CD4-positive, alpha-beta T cell treated with Interleukin-15 for 1 hour (primary cell): ENCODE measurements at regions not wholly inside any gene's neighbourhood (a gene's known extent, or its start where the extent isn't known, plus 50 kb on each side); places are given as distances from the start of the nearest gene placed in this dataset.
A peak's percentile ranks its signal among the peaks of the same experiment; 100 is the strongest.

ENCODE experiments used
- DNase-seq: peaks from one replicate; pipeline ENCODE4 v3.0.0-alpha.2; 2020

- DNase-seq: peak; percentile 74
Measured at GRCh38 chr18:34978953-34979608, 62.1 kb upstream of the MAPRE2 start.

GRCh38 chr18:34981487-34981886 is 59.7 kb upstream of the MAPRE2 start:
- DNase-seq: no peak

GRCh38 chr18:34985963-34986362 is 55.2 kb upstream of the MAPRE2 start:
- DNase-seq: no peak

- no peak for DNase-seq
Measured at GRCh38 chr18:34990597-34990996, 50.6 kb upstream of the MAPRE2 start.

- DNase-seq: no peak
Measured at GRCh38 chr18:34991152-34991551, 50.1 kb upstream of the MAPRE2 start.
